ENCODE measurements at regions not wholly inside any gene's neighbourhood (a gene's known extent, or its start where the extent isn't known, plus 50 kb on each side); places are given as distances from the start of the nearest gene placed in this dataset.

DNA sequence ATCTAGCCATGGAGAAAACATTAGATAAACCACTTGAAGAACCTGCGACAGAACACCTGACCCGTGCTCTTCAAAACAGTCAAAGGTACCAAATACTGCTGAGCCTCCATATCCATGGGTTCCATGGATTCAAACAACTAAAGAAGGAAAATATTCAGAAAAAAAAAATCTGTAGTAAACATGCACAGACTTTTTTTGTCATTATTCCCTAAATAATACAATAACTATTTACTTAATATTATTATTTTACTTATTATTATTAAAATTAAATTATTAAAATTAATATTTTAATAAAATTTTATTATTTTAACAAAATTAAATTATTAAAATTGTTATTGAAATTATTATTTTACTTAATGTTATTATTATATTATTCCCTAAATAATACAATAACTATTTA lies 101.0 kb upstream of the PDE1C start:
- DNase-seq: no peak

DNA sequence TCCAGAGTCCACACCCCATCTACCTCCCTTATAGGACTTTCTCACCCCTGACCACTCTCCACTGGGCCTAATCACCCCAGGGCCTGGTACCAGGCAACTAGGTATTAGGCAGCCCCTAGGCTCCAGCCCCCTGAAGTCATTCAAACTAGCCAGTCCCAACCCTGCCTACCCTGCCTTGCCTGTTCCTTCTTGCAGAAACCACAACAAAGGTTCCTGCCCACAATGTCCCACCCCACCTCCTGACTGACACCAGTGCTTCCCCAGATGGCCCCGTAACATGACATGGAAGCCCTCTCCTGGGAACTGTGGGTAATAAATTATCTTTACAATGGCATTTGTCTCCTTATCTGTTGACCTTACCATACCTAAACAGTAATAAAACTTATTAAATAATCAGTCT lies 100.6 kb upstream of the PDE1C start:
- DNase-seq: no peak

DNA sequence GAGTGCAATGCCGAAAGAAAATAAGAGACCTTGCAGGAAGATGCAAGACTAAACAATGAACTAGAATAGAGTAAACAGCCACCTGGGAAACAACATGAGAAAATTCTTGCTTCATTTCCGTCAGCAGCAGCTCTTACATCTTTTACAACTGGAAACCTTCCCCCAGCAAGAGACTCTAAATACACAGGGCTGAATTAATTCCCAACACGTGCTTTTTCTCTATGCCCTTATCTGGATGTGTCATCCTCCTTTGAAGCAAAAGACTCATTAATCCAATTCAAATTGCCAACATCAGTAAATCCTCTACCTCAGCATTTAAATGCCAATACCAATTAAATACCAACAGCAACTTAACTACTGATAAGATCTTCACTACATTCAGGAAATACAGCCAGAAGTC lies 99.0 kb upstream of the PDE1C start:
- no peak for DNase-seq

DNA sequence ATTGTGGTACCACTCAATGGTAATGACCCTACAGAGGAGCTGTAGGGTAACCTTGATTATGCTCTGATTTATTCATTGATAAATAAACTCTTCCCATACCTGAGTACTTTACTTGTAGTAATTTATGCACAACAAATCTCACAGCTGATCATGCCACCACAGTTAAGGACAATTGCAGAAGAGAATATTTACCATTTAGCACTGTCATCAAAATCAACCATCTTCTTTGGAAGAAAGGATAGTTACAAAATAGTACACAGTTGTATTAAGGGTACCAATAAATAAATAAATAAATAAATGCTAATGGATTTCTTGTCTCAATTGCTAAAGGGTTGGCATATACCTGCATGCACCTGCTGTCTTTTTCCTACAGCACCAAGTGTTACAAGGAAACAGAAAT lies 97.6 kb upstream of the PDE1C start:
- DNase-seq: no peak

DNA sequence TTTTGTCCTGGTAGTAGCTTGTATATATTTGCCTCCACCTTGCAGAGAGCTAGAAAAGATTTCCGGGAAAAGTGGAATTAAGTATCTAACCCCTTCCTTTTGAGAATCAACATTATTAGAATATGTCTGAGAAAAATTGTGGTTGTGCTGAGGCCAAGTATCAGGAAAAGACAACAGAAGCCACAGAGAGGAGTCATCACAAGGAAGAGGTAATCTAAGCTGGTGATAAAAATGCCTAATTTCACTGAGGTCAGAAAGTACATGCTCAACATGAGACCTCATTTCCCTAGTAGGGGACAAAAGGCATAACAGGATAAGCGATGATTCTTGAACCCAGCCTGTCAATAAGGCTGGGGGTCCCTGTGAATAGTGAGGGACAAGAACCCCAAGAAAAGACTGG lies 97.0 kb upstream of the PDE1C start:
- no peak for DNase-seq

DNA sequence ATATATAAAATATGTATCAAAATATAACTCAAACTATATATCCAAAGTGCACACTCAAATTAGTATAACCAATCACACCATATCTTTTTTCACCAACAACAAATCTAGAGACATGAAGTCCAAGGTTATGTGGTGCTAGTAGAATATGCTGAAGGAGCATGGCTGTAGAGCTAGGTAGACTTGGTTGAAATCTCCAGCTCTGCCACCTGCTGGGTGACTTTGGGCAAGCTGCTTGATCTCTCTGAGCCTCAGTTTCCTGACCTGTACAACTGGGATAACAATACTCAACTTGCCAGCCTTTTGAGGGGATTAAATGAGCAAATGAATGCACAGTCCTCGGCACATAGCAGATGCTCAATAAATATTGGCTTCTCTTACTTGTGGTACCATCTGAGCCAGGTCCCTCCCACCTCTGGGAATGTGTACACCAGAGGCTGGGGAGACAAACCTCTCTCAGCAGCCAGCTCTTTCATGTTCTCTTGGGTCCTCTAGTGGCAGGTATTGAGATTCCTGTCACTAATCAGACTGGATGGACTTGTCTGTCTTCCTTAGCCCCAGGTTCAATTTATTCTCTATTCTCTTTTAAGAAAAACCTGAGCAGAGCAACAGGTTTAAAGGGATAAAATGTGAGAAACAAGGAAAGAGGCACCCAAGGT lies 94.3 kb upstream of the PDE1C start:
- DNase-seq: no peak

DNA sequence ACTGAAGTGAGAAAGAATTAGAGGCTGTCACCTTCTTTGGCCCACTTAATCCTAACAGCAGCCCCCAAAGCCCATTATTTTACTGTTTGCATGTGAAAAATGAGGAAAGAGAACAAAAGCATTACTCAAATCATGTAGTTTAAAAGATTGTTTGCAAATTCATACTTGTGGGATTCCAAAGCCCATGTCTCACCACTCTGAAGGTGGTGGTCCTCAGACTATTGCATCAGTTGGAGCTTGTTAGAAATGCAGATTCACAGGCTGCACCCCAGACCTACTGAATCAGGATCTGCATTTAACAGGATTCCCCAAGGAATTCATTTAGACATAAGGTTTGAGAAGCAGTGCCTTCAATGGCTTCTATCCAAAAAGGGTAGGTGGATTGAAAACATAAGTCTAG lies 93.7 kb upstream of the PDE1C start:
- no peak for DNase-seq

DNA sequence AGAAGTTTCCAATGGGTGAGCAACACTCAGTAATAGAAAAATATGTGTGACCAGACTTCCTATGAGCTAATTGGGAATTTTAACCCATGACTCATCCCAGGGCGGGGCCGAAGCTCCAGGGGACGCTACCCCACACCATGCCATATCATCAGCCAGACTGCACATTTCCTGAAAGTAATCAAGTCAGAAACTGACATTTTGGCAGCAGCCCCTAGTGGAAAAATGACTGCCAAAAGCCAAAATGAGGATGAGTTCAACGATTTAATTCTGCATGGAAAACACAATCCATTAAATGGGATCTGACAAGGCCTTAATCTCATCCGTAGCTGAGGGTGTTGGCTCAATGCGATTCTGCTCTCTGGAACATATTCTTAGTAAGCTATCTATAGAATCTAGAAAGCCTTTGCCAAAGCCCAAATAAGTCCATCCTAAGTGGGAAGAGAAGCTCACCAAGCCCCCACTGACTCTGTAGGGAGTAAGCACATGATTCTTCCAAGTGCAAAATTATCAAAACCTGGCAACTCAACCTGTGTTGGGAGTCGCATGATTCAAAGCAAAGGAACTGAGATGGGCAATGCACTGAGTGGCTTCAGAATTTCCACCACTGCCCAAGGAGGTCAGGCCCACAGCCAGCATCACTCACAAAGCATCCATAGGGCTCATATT lies 93.1 kb upstream of the PDE1C start:
- DNase-seq: no peak

DNA sequence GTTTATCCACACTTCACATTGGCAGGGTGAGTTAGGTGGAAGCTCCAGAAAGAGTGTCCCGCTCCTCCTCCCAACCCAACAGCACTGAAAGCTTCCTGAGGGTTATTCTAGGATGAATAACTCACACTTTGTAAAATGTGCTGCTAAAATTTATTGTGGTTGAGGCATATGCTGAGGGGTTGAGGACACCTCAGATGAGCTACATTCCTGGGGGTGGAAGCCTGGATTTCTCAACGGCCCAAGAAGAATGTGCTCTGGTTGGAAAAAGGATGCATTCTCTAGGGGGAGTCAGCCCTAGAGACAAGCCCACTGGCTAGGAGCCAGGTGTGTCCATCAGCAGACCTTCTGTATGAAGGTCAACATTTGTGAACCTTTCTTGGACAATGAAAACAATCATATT lies 91.5 kb upstream of the PDE1C start:
- no peak for DNase-seq

DNA sequence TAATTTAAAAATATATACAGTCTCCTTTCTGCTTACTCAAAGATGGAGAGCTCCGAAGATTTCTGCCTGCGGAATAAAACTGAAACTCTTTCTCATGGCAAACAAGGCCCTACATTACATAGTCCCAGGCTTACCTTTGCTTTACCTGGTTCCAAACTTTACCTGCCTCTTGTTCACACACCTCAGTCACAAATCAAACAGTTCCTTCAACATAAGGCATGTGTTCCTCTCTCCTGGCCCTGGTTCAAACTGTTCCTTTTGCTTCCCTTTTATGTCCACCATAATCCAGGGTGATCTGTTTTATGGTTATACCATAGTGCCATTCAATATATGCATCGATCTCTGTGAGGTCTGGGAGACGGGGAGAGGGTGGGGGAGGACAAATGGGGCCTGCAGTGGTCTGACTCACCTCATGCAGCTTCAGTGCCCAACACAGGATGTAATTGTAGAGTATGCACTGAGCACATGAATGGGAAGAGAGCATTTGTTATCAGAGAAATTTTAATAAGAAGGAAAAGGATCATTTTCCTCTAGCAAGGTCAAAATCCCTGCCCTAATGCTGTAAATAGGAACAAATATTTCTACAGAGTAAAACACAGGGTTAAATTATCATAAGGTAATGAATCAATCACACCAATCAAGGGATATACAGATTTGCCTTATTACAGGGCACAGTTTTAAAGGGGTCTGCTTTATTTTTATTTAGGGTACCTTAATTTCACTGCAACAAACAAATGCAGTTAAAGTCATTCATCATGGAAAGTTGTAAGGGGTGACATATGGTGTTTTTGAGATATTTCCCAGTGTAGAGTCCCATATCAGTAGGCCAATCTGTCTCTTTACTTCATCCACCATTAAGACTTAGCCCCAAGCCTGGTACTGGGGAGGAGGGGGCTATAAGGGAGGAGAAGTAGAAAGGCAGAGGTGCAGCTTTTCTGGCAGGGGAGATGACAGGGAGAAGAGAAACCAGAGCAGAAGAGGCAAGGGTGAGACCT lies 88.8 kb upstream of the PDE1C start:
- DNase-seq: no peak

DNA sequence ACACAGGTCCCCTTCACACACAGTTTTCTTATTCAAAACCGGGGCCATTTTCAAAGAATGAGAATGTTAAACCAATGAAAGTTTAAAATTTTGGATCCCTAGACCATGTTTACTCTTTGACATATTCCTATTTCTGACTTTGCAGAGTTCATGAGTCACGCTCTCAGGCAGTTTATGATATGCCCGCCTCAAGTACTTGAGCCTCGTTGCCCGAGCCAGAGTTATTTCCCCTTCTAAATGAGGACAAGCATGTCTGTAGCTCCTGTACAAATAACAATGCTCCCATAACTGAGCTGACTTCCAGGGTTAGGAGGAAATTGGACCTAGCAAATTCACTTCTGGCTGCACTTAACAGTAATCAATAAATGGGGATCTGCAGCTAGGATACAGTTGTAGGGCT lies 87.9 kb upstream of the PDE1C start:
- DNase-seq: no peak

DNA sequence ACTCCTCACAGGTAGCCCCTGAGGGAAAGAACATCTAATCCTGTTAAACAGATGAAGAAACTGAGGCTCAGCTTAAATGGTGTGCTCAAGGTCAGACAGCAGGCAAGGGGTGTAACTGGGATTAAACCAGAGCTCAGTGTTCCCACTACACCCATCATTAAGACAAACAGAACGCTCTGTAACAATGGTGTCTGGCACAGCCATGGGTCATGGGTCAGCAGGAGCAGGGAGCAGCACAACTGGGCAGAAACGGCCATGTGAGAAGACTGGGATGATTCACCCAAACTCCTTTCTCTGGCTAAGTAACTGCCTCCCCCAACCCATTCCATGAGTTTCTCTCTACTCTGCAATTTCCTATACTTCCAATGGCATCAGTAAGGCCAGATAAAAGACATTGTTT lies 85.5 kb upstream of the PDE1C start:
- DNase-seq: no peak

DNA sequence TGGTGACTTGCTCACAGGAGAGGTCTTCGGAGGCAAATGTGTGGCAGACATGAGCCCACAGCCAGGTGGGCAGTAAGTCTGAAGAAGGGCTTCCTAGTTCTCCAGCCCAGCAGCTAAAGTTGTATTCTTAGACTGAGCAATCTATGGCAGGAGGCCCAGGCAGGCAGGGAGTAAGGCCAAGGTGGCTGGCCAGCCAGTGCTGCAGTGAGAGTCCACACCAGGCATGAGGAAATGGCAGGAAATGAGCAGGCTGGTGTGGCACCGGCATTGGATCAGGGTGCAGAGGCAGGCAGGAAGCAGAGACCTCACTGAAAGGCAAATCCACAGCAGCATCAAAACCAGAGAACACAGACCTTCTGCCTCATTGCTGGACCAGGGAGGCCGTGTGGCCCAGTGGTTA lies 84.6 kb upstream of the PDE1C start:
- no peak for DNase-seq

DNA sequence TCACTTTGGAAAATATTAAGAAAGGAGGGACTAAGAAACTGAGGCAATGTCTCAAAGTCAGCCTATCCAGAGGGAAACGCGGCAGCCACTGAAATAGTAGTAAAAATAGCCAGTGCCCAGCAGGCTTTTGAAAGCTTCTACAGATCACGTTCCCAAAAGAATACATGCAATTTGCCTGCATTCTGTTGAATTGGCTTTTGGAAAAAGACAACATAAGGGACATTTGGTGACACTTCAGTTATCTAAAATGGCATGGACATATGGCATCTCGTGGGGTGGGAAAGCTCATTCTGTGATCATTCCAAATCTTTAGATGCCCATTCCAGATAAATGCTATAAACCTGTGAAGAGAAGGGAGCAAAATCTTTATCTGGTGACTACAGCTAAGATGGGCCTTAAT lies 82.8 kb upstream of the PDE1C start:
- DNase-seq: no peak

DNA sequence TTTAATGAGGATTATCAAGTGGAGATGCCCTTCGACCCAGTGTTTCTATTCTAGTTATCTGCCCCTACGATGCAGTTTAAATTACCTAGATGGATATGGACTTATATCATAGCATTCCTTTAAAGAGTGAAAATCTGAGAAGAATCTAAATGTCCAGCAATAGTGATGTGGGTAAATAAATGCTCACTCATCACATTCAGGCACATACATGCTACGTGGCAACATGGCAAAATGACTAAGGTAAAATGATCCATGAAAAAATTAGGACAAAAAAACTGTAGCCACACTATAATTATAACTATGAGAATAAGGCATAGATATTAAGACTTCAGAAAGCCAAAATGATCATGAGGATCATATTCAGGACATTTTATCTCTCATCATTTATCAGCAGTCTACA lies 82.4 kb upstream of the PDE1C start:
- DNase-seq: no peak

DNA sequence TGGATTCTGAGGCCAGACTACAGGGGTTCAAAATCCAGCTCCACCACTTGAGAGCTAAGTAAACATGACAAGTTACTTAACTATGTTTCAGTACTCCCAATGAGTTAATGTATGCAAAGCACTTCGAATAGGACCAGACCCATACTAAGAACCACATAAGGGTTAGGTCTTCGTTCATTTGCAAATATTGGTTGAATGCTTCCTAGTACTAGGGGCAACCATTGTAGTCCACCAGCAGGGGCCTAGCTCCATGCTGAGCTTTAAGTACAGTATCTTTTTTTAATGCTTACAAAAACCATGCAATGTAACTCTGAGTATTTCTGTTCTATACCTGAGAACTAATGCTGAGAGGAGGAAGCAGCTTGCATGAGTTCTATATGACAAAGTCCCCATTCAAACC lies 80.4 kb upstream of the PDE1C start:
- DNase-seq: no peak

DNA sequence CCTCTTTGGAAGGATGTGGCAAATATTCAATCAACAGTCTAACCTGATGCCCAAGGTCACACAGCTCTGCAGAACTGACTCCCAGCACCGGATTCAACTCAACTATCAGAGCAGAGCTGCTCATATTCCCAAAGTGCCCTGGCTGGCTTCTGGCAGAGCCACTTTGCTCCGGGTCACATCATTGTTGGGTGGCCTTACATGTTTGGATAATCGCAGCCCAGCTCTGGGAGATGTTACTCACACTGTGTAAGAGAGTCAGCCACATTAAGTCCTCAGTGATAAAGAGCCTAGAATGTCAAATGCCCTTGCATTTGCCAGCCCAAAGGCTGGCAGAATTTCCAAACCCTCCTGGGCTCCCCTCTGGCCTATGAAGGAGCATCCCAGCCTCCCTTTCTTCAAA lies 79.8 kb upstream of the PDE1C start:
- DNase-seq: no peak

DNA sequence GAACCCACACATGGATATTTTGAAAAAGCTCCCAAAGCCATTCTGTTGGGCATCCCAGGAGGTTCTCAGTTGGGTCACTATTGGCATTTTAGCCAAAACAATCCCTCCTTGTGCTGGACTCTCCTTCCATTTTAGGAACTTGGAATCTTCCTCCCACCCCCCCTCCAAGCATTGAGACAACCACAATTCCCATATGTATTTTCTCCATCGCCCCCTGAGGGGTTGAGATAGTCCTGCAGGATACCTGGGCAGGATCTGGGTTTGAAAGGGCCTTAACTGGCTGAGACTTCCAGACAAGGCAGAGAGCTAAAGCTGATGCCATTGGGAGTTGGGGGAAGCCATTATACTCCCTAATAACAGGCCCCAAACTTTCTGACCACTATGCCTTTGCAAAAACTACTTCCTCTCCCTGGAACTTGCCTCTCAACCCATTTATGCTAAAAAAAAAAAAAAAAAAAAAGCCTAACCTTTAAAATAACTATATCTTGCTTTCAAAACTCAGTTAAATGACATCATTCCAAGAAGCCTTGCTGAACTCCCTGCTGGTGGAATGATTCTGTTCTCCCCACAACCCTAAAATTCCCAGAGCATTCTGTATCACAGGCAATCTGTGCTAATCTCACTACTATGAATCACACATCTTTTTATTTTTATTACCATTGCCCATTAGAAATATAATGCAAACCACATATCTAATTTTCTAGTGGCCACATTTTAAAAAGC lies 77.5 kb upstream of the PDE1C start:
- no peak for DNase-seq

DNA sequence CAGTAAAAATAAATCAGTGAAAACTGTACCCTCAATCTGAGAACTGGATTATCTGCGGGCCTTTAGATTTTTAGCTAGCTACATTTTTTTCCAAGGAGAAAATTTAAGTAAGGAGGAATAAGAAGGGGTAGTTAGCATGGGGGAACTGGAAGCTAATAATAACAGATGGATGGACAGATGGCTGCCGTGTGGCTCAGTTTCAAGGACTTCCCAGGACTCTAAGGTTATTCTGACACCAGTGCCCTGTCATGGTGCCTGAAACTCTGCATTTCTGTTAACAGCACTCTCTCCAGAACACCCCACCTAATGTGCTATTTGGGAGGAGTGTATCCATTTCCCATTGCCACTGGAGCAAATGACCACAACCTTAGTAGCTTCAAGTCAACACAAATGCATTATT lies 75.7 kb upstream of the PDE1C start:
- no peak for DNase-seq

DNA sequence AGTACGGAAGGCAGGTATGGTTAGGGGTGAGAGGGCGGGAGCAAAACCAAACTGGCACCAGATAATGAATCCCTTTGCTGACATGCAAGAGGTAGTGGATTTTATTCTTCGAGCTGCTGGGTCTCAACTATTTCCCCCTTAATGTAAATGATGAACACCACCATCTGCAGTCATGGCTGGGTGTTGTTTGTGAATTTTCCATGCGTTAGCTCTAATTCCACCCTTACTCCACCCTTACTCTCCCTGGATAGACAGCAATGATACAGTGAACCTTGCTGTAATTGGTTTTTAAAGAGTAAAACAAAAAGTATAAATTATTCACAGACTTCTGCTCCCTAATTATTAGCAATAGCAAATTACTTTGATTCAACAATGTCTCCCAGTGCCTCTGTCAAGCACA lies 74.5 kb upstream of the PDE1C start:
- no peak for DNase-seq

DNA sequence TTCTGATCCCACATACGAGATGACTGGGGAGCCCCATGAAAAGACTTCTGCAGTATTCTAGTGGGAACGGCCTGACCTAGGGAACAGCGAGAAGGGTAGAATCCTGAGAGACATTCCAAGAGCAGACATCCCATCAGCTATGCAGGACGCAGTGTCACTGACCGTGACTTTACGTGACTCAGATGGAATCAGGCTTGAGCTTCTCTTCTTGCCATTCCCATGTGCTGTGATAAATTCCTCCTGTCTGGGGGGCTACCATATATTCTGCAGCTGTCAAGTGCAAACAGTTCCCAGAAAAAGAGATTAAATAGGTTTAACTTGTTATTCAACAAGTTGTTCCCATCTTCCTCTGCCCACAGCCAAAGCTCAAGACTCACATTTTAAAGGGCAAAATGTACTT lies 73.1 kb upstream of the PDE1C start:
- DNase-seq: no peak

DNA sequence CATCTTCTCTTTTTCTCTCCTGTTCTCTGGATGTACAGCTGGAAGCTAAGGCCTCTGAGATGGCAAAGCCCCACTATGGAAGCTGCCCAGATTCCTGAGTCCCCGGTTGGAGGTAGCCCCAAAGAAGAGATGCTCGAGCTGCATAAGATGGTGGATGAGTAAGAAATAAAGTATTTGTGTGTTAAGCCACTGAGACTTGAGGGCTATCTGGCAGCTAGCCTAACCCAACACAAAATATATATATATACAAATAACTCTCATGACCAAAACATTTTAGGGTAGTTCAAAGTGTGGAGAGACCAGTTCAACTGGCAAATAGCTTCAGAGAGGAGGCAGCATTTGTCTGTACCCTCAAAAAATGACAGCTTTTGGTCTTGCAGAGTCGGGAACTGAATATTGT lies 72.4 kb upstream of the PDE1C start:
- DNase-seq: no peak

Measured in T-helper 2 cell (primary cell).